GM12874 (cell line): ENCODE measurements at regions not wholly inside any gene's neighbourhood (a gene's known extent, or its start where the extent isn't known, plus 50 kb on each side); places are given as distances from the start of the nearest gene placed in this dataset.

Experiments
- CTCF ChIP-seq: IDR thresholded peaks from 2 replicates; pipeline ENCODE4 v1.5.1; 2011; ENCODE audit warnings: low read depth, mild to moderate bottlenecking, control low read depth, low read length, moderate library complexity; ENCODE audit not compliant: insufficient read depth

- no peak for TF ChIP-seq CTCF
These were observed 263.1 kb upstream of the KIAA1217 start for GRCh38 chr10:23945845-23946244.

GRCh38 chr10:23951841-23952240 is 257.1 kb upstream of the KIAA1217 start:
- no peak for TF ChIP-seq CTCF

GRCh38 chr10:23955456-23956225 is 253.3 kb upstream of the KIAA1217 start:
- no peak for TF ChIP-seq CTCF

- no peak for TF ChIP-seq CTCF
These were observed 243.8 kb upstream of the KIAA1217 start for GRCh38 chr10:23965123-23965522.

GRCh38 chr10:23965880-23966279 is 243.1 kb upstream of the KIAA1217 start:
- no peak for TF ChIP-seq CTCF

GRCh38 chr10:23966504-23967051 is 242.4 kb upstream of the KIAA1217 start:
- no peak for TF ChIP-seq CTCF

GRCh38 chr10:23968301-23968700 is 240.6 kb upstream of the KIAA1217 start:
- TF ChIP-seq CTCF = no peak
